Prostate gland (tissue), 2 donors: ENCODE measurements at regions not wholly inside any gene's neighbourhood (a gene's known extent, or its start where the extent isn't known, plus 50 kb on each side); places are given as distances from the start of the nearest gene placed in this dataset.

Source experiments
- DNase-seq: peaks from one replicate; pipeline ENCODE4 v3.0.0-alpha.2; 2019; ENCODE audit warnings: low spot score
- H3K27ac ChIP-seq, 2 donors: fragments of 200-600 bp; sonication (generic); 2 replicates each; pipeline ENCODE4 v1.5.1; 2017 to 2019
- H3K27me3 ChIP-seq: fragments of 200-600 bp; sonication (generic); replicated peaks from 2 replicates; pipeline ENCODE4 v1.5.1; 2019; ENCODE audit not compliant: insufficient read depth
- H3K36me3 ChIP-seq, 2 donors: fragments of 200-600 bp; sonication (generic); 1 replicate in 1 of 2; 2 replicates in 1 of 2; pipeline versions ENCODE4 v1.5.1 to v1.8.1; 2017 to 2019
- H3K4me1 ChIP-seq: fragments of 200-600 bp; sonication (generic); replicated peaks from 2 replicates; pipeline ENCODE4 v1.5.1; 2019
- H3K4me3 ChIP-seq, 2 donors: fragments of 200-600 bp; sonication (generic); 2 replicates each; pipeline ENCODE4 v1.5.1; 2017 to 2019
- H3K9me3 ChIP-seq: fragments of 200-600 bp; sonication (generic); 2 replicates; pipeline ENCODE4 v1.5.1; 2017
- POLR2A ChIP-seq: fragments of 450-650 bp; IDR thresholded peaks from one replicate; pipeline ENCODE4 v1.6.1; 2016; ENCODE audit warnings: antibody characterized with exemption, mild to moderate bottlenecking
- POLR2AphosphoS5 ChIP-seq: sonication (generic); formaldehyde crosslinking; IDR thresholded peaks from one replicate; pipeline ENCODE4 v1.6.1; 2017; ENCODE audit warnings: antibody characterized with exemption
- WGBS: methylation state at CpG from one replicate; pipeline ENCODE4 v1.1.5; 2018; 5-methylcytosine and 5-hydroxymethylcytosine counted together
- intact Hi-C: fragments of 100-400 bp; cut with DNase I; formaldehyde crosslinking; loops from one replicate; pipeline ENCODE4 v1.14.2; 2022
- TF ChIP-seq, protein P1 (sequence below), 4 experiments: fragments of 200-600 bp in 2 of 4; fragments of 450-650 bp in 2 of 4; sonication (generic) in 2 of 4; IDR thresholded peaks; 1 replicate in 3 of 4; 2 replicates in 1 of 4; pipeline ENCODE4 v1.5.1; 2016 to 2019; ENCODE audit warnings: antibody characterized with exemption in 4 of 4, mild to moderate bottlenecking in 2 of 4, moderate library complexity in 2 of 4

DNA sequence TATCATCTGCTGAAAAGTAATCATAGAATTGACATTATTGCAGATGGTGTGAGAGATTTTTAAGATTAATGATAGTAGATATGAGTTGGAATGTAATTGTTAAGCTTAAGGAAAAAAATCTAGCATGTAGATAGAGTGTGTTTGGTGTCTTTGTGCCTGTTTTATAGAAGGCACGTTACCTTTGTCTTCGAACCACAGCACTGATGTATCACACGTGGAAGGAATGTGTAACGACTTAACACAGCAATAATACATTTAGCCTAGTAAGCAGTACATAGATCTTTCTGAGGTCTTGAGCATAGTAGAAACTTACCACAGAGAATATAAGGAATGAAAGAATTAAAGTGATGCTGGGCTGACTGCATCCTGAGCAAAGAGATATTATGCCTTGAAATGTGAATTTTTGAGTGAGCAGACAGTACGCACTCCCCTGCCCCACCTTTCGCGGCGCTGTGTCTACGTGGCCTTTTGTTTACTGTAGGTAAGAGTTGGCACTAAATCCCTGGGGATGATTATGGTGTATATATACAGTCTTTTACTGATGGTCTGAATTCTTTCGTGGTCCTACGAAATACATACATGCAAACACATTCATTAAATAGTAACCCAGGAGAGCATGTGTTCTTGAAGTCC lies 217.6 kb upstream of the TOPAZ1 start:
- intact Hi-C loops, result no loop called here
- H3K36me3 ChIP-seq, result no peaks in the 10 kb centered on the region
- TF ChIP-seq POLR2A, result no peak
- TF ChIP-seq, protein P1, sequence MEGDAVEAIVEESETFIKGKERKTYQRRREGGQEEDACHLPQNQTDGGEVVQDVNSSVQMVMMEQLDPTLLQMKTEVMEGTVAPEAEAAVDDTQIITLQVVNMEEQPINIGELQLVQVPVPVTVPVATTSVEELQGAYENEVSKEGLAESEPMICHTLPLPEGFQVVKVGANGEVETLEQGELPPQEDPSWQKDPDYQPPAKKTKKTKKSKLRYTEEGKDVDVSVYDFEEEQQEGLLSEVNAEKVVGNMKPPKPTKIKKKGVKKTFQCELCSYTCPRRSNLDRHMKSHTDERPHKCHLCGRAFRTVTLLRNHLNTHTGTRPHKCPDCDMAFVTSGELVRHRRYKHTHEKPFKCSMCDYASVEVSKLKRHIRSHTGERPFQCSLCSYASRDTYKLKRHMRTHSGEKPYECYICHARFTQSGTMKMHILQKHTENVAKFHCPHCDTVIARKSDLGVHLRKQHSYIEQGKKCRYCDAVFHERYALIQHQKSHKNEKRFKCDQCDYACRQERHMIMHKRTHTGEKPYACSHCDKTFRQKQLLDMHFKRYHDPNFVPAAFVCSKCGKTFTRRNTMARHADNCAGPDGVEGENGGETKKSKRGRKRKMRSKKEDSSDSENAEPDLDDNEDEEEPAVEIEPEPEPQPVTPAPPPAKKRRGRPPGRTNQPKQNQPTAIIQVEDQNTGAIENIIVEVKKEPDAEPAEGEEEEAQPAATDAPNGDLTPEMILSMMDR (IDR thresholded peaks at IDR 0.05), result no peak
- no peak for TF ChIP-seq POLR2AphosphoS5
- H3K4me1 ChIP-seq, result peaks cover 5% of the 10 kb centered on the region
- H3K27me3 ChIP-seq, result peaks cover 5% of the 10 kb centered on the region
- WGBS, result 77% methylated on average over 11 of the region's 11 CpGs
- H3K9me3 ChIP-seq, result no peaks in the 10 kb centered on the region
- no peak for DNase-seq
- no peak overlapping the region for H3K27ac ChIP-seq
- no peak overlapping the region for H3K4me3 ChIP-seq

DNA sequence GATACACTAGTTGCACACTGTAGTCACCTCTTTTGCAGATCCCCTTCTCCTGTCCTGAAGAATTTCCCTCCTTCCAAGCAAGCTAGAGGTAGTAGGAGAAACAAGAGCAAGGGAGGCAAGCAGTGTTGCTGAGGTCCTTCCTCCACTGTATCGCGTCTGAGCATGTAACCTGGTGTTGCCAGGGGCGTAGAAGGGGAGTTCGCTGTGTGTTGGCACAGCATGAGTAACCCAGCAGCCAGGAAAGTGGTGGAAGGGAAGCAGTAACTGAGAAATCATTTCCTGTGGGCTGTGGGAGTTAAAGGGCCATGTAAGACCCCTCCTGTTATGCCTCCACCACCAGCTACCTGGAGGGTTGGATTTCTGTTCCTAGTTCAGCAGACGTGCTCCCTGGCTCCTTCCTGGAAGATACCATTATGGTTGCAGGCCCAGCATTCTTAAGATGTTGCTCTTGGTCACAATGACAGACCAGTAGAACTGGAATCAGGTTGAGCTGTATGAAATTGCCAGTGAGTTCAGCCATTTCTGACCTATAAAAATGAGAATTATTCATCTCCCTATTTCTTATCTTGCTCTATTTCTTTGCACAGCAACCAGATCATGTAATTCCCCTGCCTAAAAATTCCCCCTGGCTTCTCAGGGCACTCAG lies 215.3 kb upstream of the TOPAZ1 start:
- DNase-seq, result no peak
- TF ChIP-seq, protein P1 (IDR thresholded peaks at IDR 0.05), result no peak
- TF ChIP-seq POLR2AphosphoS5, result no peak
- no peak for TF ChIP-seq POLR2A
- Histone ChIP-seq H3K4me3 (no peak overlapping the region), H3K27me3 (peaks cover 5% of the 10 kb centered on the region), H3K36me3 (no peaks in the 10 kb centered on the region), H3K4me1 (peaks cover 5% of the 10 kb centered on the region), H3K9me3 (no peaks in the 10 kb centered on the region), H3K27ac (no peak overlapping the region)
- intact Hi-C loops, result no loop called here
- WGBS, result 41% methylated on average over 5 of the region's 5 CpGs

DNA sequence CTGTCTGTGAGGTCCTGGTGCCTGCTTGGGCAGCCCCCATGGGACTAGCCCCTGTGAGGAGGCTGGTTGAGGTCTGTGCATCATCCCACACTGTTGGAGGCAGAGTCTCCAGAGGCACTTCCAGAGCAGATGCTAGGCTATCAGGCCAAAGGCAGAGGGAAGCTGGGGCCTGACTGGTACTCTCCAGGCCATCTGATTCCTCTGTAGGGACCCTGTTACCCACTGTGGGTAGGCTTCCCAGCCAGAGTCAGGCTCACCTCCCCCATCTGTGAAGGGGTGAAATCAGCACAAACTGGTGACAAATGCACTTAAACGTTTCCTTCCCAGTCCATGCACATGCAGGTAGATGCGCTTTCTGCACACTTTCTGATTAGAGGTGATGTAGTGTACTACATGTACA lies 212.6 kb upstream of the TOPAZ1 start:
- Histone ChIP-seq H3K4me3 (no peak overlapping the region), H3K4me1 (no peaks in the 10 kb centered on the region), H3K36me3 (no peaks in the 10 kb centered on the region), H3K27ac (no peak overlapping the region), H3K27me3 (no peaks in the 10 kb centered on the region), H3K9me3 (no peaks in the 10 kb centered on the region)
- DNase-seq, result no peak
- no peak for TF ChIP-seq POLR2A
- TF ChIP-seq, protein P1 (IDR thresholded peaks at IDR 0.05), result no peak
- no peak for TF ChIP-seq POLR2AphosphoS5
- 88% methylated on average over 2 of the region's 2 CpGs for WGBS
- intact Hi-C loops, result no loop called here

DNA sequence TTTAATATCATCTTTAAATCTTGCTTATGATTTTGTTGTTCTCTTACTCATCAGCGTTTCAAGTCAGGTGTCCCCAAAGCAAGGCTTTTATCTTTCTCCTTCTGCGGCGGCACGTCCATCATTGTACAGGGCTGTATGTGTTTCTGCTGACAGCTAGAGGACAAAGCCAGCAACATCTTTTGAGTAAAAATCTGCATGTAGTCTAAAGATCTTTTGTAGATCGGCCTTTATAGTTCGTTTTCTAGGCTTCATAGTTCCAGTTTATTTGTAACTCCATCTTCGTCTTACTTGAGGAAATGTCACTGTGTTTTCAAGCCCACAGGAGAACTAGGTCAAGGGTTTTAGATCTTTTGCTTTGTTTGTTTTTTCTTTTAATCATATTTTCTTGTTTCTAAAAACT lies 211.4 kb upstream of the TOPAZ1 start:
- Histone ChIP-seq H3K27me3 (no peaks in the 10 kb centered on the region), H3K4me1 (no peaks in the 10 kb centered on the region), H3K36me3 (no peaks in the 10 kb centered on the region), H3K4me3 (no peak overlapping the region), H3K9me3 (no peaks in the 10 kb centered on the region), H3K27ac (no peak overlapping the region)
- no peak for TF ChIP-seq POLR2A
- TF ChIP-seq, protein P1 (IDR thresholded peaks at IDR 0.05), result no peak
- TF ChIP-seq POLR2AphosphoS5, result no peak
- intact Hi-C loops, result no loop called here
- no peak for DNase-seq
- 90% methylated on average over 7 of the region's 7 CpGs for WGBS

DNA sequence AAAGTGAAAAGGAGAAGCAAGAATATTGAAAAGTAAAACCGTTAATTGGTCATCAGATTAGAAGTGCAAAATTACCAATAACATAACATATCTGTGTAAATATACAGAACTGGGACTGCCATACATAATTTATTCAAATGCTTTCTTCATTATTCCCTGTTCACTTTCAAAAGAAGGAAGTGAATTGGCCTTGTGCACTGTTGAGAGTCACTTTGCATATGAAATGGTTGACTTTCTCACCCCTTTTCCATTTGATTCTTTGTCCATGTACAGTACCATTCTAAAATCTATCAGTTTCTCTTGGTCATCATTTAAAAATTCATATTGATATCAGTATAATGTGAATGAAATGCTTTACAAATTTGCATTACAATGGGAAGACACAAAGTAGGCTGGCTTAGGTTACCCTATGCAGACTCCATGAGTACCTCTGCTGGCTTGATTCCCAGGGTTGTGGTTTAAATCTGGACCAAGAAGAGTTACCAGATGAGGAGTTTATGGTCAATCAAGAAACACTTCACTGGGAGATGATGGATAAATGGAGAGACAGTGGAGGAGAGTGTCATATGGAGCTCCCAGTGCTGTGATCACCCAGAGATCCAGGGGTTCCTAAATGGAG lies 210.9 kb upstream of the TOPAZ1 start:
- no peaks in the 10 kb centered on the region for H3K36me3 ChIP-seq
- intact Hi-C loops, result no loop called here
- no peak overlapping the region for H3K27ac ChIP-seq
- no peaks in the 10 kb centered on the region for H3K4me1 ChIP-seq
- 82% methylated on average over 1 of the region's 1 CpG for WGBS
- TF ChIP-seq, protein P1 (IDR thresholded peaks at IDR 0.05), result no peak
- no peak for TF ChIP-seq POLR2AphosphoS5
- TF ChIP-seq POLR2A, result no peak
- no peaks in the 10 kb centered on the region for H3K27me3 ChIP-seq
- H3K9me3 ChIP-seq, result no peaks in the 10 kb centered on the region
- DNase-seq, result no peak
- no peak overlapping the region for H3K4me3 ChIP-seq
